ENCODE measurements at regions not wholly inside any gene's neighbourhood (a gene's known extent, or its start where the extent isn't known, plus 50 kb on each side); places are given as distances from the start of the nearest gene placed in this dataset.

GRCh38 chr1:198380275-198380674 lies 160.2 kb downstream of the ATP6V1G3 start:
- ATAC-seq (no peak), DNase-seq (ENCODE audit: low spot score in 2 of 2) (no peak)
- H3K9me3 Mint-ChIP-seq = peaks cover 3% of the 10 kb centered on the region
- peaks cover 14% of the 10 kb centered on the region for H3K4me1 Mint-ChIP-seq
- H3K4me3 Mint-ChIP-seq = no peak overlapping the region
- no peaks in the 10 kb centered on the region for H3K36me3 Mint-ChIP-seq
- no peak overlapping the region for H3K27ac Mint-ChIP-seq

DNA sequence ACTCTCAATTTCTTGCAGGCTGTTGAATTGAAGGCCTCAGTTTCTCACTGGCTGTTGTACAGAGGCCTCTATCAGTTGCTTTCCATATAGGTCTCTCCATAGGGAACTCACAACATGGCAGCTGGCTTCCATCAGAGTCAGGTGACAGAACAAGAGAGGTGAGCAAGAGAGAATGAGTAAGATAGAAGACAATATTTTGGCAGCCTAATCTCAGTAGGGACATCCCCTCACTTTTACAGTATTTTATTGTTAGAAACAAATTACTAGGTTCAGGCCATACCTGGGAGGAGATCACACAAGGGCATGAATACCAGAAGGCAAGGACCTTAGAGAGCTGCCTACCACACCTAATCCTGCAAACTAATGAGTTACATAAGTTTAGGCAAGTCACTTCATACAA lies 162.8 kb downstream of the ATP6V1G3 start:
- Mint-ChIP-seq H3K4me1 (peaks cover 14% of the 10 kb centered on the region), H3K36me3 (no peaks in the 10 kb centered on the region), H3K27ac (no peak overlapping the region), H3K9me3 (peaks cover 3% of the 10 kb centered on the region), H3K4me3 (no peak overlapping the region)
- ATAC-seq = no peak
- no peak for DNase-seq (ENCODE audit: low spot score in 2 of 2)

- no peak overlapping the region for H3K4me3 Mint-ChIP-seq
These were observed 166.2 kb downstream of the ATP6V1G3 start for GRCh38 chr1:198374288-198374687.

GRCh38 chr1:198373376-198373775 lies 167.1 kb downstream of the ATP6V1G3 start:
- ATAC-seq (peak; percentile 57), DNase-seq (ENCODE audit: low spot score in 2 of 2) (no peak)
- Mint-ChIP-seq H3K36me3 (no peaks in the 10 kb centered on the region), H3K4me1 (no peaks in the 10 kb centered on the region), H3K9me3 (peaks cover 7% of the 10 kb centered on the region), H3K4me3 (no peak overlapping the region), H3K27ac (no peak overlapping the region)

More at GRCh38 chr1:198374288-198374687, 166.2 kb downstream of the ATP6V1G3 start:
- H3K9me3 Mint-ChIP-seq = peaks cover 7% of the 10 kb centered on the region
- H3K27ac Mint-ChIP-seq = no peak overlapping the region
- peaks cover 2% of the 10 kb centered on the region for H3K4me1 Mint-ChIP-seq
- no peaks in the 10 kb centered on the region for H3K36me3 Mint-ChIP-seq
- ATAC-seq (no peak), DNase-seq (ENCODE audit: low spot score in 2 of 2) (no peak)

All from stimulated activated effector memory CD8-positive, alpha-beta T cell treated with anti-CD3 and anti-CD28 coated beads, Interleukin-12 subunit alpha, Interleukin-12 subunit beta, amount 100 ng/mL, for 72 hours (primary cell).